GM12873 (cell line): ENCODE measurements at regions not wholly inside any gene's neighbourhood (a gene's known extent, or its start where the extent isn't known, plus 50 kb on each side); places are given as distances from the start of the nearest gene placed in this dataset.

Experiments
- TF ChIP-seq, protein P1 (sequence below): IDR thresholded peaks from 2 replicates; pipeline ENCODE4 v1.5.1; 2012; ENCODE audit warnings: low read depth, mild to moderate bottlenecking, moderate library complexity, low read length, control low read depth; ENCODE audit not compliant: insufficient read depth; ENCODE audit errors: missing control alignments

DNA sequence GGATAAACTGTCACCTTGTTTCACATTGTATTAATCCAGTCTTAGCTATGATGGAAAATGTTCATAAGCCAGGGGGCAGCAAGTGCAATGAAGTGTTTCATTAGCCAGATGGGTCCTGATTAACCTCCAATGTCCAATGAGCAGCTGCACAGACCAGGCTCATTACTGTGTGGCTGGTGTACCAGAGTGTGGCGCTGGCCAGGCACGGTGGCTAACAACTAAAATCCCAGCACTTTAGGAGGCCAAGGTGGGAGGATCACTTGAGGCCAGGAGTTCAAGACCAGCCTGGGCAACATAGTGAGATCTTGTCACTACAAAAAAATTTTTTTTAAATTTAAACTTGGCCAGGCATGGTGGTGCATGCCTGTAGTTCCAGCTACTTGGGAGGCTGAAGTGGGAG is 201.7 kb upstream of the FOXQ1 start:
- TF ChIP-seq, protein P1, sequence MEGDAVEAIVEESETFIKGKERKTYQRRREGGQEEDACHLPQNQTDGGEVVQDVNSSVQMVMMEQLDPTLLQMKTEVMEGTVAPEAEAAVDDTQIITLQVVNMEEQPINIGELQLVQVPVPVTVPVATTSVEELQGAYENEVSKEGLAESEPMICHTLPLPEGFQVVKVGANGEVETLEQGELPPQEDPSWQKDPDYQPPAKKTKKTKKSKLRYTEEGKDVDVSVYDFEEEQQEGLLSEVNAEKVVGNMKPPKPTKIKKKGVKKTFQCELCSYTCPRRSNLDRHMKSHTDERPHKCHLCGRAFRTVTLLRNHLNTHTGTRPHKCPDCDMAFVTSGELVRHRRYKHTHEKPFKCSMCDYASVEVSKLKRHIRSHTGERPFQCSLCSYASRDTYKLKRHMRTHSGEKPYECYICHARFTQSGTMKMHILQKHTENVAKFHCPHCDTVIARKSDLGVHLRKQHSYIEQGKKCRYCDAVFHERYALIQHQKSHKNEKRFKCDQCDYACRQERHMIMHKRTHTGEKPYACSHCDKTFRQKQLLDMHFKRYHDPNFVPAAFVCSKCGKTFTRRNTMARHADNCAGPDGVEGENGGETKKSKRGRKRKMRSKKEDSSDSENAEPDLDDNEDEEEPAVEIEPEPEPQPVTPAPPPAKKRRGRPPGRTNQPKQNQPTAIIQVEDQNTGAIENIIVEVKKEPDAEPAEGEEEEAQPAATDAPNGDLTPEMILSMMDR: no peak

GRCh38 chr6:1109134-1109533 is 202.8 kb upstream of the FOXQ1 start:
- TF ChIP-seq, protein P1: no peak

DNA sequence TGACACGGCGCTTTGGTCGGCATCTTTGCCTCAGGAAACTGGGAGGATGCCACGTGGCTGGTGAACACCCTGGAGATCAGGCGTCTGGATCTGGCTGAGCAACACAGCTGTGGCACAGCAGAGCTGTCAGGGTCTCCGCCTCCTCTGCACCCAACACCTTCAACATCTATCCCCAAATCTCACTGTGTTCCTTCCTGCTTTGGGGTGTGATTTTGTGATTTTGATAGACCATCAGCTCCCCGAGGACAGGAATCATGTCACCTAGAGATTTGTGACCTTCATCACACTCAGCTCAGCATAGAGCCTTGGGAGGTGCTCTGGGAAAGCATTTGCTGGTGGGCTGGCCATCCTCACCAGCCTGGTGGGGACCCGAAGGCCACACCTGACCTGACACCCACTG is 203.7 kb upstream of the FOXQ1 start:
- TF ChIP-seq, protein P1: no peak

- TF ChIP-seq, protein P1: no peak
Observed at GRCh38 chr6:1107578-1107977, 204.3 kb upstream of the FOXQ1 start.

DNA sequence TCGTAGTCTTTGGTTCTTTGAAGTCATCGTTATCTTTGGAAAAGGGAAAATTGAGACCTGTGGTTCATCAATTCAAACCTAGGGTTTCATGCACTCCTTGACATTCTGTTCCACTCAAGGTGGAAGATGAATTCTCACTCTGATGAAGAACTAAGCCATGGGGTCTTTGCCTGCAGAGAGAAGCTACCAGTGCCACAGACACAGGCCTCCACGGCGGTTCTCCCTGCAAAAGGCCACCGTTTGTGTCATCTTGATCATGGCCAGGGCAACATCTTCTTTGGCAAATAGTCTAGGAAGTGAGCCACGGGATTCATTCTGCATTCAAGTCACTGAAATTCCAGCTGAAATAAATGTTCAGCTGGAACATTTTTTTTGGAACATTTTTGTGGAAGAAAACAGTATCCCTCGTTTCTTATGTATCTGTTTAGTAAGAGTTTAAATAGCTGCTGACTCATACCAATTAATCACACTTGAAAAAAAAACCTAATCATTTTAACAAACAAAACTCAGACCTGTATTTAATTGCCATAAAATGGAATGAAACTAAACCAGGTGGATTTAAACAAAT is 206.0 kb upstream of the FOXQ1 start:
- TF ChIP-seq, protein P1: no peak

- TF ChIP-seq, protein P1: no peak
Observed at GRCh38 chr6:1104988-1105670, 206.8 kb upstream of the FOXQ1 start.

DNA sequence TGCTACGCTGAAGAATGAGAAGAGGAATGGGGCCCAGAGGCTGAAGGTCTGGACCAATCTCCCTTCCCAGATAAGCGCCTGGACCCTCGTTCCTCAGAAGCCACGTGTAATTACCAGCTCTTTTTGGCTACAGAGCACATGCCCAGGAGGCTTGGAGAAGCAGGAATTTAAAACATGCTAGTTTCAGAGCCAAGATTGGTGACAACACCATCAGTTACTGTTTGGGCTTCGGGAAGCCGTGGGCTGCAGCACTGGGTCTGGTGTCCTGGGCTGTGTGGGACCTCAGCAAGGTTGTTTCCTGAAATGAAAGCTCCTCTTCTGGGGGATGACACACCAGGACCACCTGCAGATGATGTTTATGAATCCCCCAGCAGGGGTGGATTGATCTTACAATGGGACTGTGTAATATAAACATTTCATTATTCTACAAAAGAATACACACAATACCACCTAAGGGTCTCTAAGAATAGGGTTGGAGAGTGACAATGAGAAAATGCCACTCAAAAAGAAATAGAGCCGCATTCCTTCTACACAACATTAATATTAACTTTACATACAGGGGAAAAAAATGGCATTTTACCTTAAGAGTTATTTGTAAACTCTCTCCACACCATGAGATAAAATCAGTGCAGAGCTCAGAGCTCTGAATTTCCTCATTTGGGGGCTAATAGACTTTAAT is 207.8 kb upstream of the FOXQ1 start:
- TF ChIP-seq, protein P1: no peak
